GM20000 (cell line): ENCODE measurements at regions not wholly inside any gene's neighbourhood (a gene's known extent, or its start where the extent isn't known, plus 50 kb on each side); places are given as distances from the start of the nearest gene placed in this dataset.

ENCODE experiments used
- DNase-seq: peaks from one replicate; pipeline ENCODE4 v3.0.0; 2012; ENCODE audit warnings: low spot score
- CTCF ChIP-seq: IDR thresholded peaks from 2 replicates; pipeline ENCODE4 v1.5.1; 2012; ENCODE audit warnings: mild to moderate bottlenecking, control low read depth; ENCODE audit errors: extremely low read depth, missing control alignments

GRCh38 chr12:125222876-125223275 lies 157.6 kb downstream of the AACS start:
- no peak for DNase-seq
- TF ChIP-seq CTCF, result no peak

- no peak for DNase-seq
- TF ChIP-seq CTCF, result no peak
Observed at GRCh38 chr12:125225641-125226040, 160.4 kb downstream of the AACS start.

GRCh38 chr12:125228519-125229260 lies 163.5 kb downstream of the AACS start:
- DNase-seq, result no peak
- TF ChIP-seq CTCF, result no peak

- no peak for DNase-seq
- TF ChIP-seq CTCF, result no peak
Observed at GRCh38 chr12:125229878-125230530, 164.8 kb downstream of the AACS start.

GRCh38 chr12:125233319-125233718 lies 168.1 kb downstream of the AACS start:
- no peak for DNase-seq
- no peak for TF ChIP-seq CTCF

- TF ChIP-seq CTCF, result no peak
- DNase-seq, result no peak
Observed at GRCh38 chr12:125239563-125239962, 174.3 kb downstream of the AACS start.

- no peak for TF ChIP-seq CTCF
- DNase-seq, result no peak
Observed at GRCh38 chr12:125240717-125241116, 175.5 kb downstream of the AACS start.
